ENCODE measurements at regions not wholly inside any gene's neighbourhood (a gene's known extent, or its start where the extent isn't known, plus 50 kb on each side); places are given as distances from the start of the nearest gene placed in this dataset.

DNA sequence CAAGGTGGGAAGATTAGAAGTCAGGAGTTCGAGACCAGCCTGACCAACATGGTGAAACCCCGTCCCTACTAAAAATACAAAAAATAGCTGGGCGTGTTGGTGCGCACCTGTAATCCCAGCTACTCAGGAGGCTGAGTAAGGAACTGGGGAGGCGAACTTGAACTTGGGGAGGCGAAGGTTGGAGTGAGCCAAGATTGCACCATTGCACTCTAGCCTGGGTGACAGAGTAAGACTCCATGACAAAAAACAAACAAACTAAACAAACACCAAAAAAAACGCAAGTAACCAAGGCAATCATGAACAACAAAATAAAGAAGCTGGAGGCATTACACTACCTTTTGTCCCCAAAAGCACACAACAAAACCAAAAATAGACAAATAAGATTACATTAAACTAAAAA lies 547.3 kb upstream of the GBE1 start:
- Histone ChIP-seq H2AFZ (ENCODE audit: low read length) (no peak overlapping the region), H3K4me2 (ENCODE audit: low read length) (no peak overlapping the region), H3K4me1 (ENCODE audit: insufficient read depth, low read length) (peaks cover 15% of the 10 kb centered on the region), H3K36me3 (ENCODE audit: low read depth, low read length) (no peaks in the 10 kb centered on the region), H3F3A (ENCODE audit: low read length, unreplicated experiment) (no peaks in the 10 kb centered on the region), H3K79me2 (ENCODE audit: low read length) (no peaks in the 10 kb centered on the region), H3K27me3 (ENCODE audit: low read length) (no peaks in the 10 kb centered on the region), H3K4me3 (ENCODE audit: low read length) (no peak overlapping the region), H3K9me3 (ENCODE audit: low read length) (no peaks in the 10 kb centered on the region), H3K9ac (ENCODE audit: low read length) (no peak overlapping the region), H3K27ac (ENCODE audit: low read length) (no peak overlapping the region), H3K9me2 (replicated peaks; ENCODE audit: low read length) (no peaks in the 10 kb centered on the region), H4K20me1 (ENCODE audit: low read length) (no peaks in the 10 kb centered on the region)
- TF ChIP-seq EZH2 (IDR thresholded peaks at IDR 0.05; ENCODE audit: low read length, unreplicated experiment) (no peak), EZH2phosphoT487 (IDR thresholded peaks at IDR 0.05; ENCODE audit: borderline replicate concordance, low read length) (no peak)
- TF ChIP-seq, protein P1, sequence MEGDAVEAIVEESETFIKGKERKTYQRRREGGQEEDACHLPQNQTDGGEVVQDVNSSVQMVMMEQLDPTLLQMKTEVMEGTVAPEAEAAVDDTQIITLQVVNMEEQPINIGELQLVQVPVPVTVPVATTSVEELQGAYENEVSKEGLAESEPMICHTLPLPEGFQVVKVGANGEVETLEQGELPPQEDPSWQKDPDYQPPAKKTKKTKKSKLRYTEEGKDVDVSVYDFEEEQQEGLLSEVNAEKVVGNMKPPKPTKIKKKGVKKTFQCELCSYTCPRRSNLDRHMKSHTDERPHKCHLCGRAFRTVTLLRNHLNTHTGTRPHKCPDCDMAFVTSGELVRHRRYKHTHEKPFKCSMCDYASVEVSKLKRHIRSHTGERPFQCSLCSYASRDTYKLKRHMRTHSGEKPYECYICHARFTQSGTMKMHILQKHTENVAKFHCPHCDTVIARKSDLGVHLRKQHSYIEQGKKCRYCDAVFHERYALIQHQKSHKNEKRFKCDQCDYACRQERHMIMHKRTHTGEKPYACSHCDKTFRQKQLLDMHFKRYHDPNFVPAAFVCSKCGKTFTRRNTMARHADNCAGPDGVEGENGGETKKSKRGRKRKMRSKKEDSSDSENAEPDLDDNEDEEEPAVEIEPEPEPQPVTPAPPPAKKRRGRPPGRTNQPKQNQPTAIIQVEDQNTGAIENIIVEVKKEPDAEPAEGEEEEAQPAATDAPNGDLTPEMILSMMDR (conservative IDR thresholded peaks at IDR 0.05; ENCODE audit: low read depth, low read length), result no peak
- intact Hi-C loops (cut with micrococcal nuclease), result no loop called here
- DNase-seq (no peak), ATAC-seq (no peak)
- ChIA-PET CTCF (no interaction called here), POLR2A (ENCODE audit: unreplicated experiment) (no interaction called here)
- BruUV-seq (replicated peaks), result no TSS peak

DNA sequence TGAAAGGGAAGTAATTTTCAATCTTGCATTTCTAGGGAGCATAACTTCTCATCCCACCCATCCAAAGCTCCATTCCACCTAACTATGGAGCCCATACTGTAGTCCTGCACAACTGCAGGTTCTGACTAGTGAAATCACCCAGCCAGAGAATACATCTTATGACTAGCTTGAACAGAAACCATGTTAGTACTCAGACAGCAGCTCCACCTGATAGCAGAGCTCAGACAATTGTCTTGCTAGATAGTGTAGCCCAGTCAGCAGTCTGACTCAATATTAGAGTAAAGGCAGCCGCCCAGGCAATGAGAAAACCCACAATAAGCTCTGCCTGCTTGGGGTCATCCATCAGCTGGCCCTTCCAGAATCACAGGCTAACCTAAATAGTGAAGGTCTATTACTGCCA lies 544.7 kb upstream of the GBE1 start:
- POLR2A ChIA-PET (ENCODE audit: unreplicated experiment), result no interaction called here
- no peak for DNase-seq
- TF ChIP-seq, protein P1 (conservative IDR thresholded peaks at IDR 0.05; ENCODE audit: low read depth, low read length), result no peak
- TF ChIP-seq EZH2 (IDR thresholded peaks at IDR 0.05; ENCODE audit: low read length, unreplicated experiment), result no peak
- TF ChIP-seq EZH2phosphoT487 (IDR thresholded peaks at IDR 0.05; ENCODE audit: borderline replicate concordance, low read length), result no peak

DNA sequence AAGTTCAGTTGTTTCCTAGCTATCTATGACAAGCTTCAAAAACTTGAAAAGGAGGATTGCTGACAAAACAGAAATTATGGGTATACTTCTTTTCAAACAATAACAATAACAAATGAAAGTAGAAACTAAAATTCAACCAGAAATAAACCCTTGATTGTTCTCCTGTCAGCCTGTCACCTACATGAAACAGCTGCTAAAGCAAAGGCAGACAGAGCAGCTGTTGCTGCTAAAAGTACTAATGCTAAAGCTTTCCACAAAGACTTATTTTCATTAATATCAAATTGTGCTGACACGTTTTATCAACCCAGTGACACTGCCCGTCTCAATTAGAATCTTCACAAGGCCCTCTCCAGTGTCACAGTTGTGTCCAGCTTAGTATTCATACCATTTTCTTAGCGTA lies 533.2 kb upstream of the GBE1 start:
- ChIA-PET CTCF (no interaction called here), POLR2A (ENCODE audit: unreplicated experiment) (interaction anchor here (0.7 kb wide), 1 partner anchor 1096 kb away, joined by 3 read pairs; no protein-coding TSS in a partner anchor)
- no peaks in the 10 kb centered on the region for H3K9me2 ChIP-seq (replicated peaks; ENCODE audit: low read length)
- no peak overlapping the region for H3K27ac ChIP-seq (ENCODE audit: low read length)
- H3F3A ChIP-seq (ENCODE audit: low read length, unreplicated experiment), result no peaks in the 10 kb centered on the region
- intact Hi-C loops (cut with micrococcal nuclease), result no loop called here
- DNase-seq (no peak), ATAC-seq (no peak)
- no peak for TF ChIP-seq EZH2phosphoT487 (IDR thresholded peaks at IDR 0.05; ENCODE audit: borderline replicate concordance, low read length)
- TF ChIP-seq, protein P1 (conservative IDR thresholded peaks at IDR 0.05; ENCODE audit: low read depth, low read length), result no peak
- no peak for TF ChIP-seq EZH2 (IDR thresholded peaks at IDR 0.05; ENCODE audit: low read length, unreplicated experiment)
- no peaks in the 10 kb centered on the region for H3K36me3 ChIP-seq (ENCODE audit: low read depth, low read length)
- H3K79me2 ChIP-seq (ENCODE audit: low read length), result no peaks in the 10 kb centered on the region
- H2AFZ ChIP-seq (ENCODE audit: low read length), result no peak overlapping the region
- peaks cover 20% of the 10 kb centered on the region for H3K4me1 ChIP-seq (ENCODE audit: insufficient read depth, low read length)
- no peaks in the 10 kb centered on the region for H3K27me3 ChIP-seq (ENCODE audit: low read length)
- no peaks in the 10 kb centered on the region for H4K20me1 ChIP-seq (ENCODE audit: low read length)
- no peaks in the 10 kb centered on the region for H3K9me3 ChIP-seq (ENCODE audit: low read length)
- BruUV-seq (replicated peaks), result no TSS peak
- H3K9ac ChIP-seq (ENCODE audit: low read length), result no peak overlapping the region
- H3K4me2 ChIP-seq (ENCODE audit: low read length), result peak overlapping the region; percentile 32
- H3K4me3 ChIP-seq (ENCODE audit: low read length), result no peak overlapping the region

More for the DNA sequence above, 544.7 kb upstream of the GBE1 start:
- CTCF ChIA-PET, result no interaction called here
- H3K4me1 ChIP-seq (ENCODE audit: insufficient read depth, low read length), result no peaks in the 10 kb centered on the region
- no peak overlapping the region for H3K4me3 ChIP-seq (ENCODE audit: low read length)
- H3K36me3 ChIP-seq (ENCODE audit: low read depth, low read length), result no peaks in the 10 kb centered on the region
- intact Hi-C loops (cut with micrococcal nuclease), result no loop called here
- H3K27me3 ChIP-seq (ENCODE audit: low read length), result no peaks in the 10 kb centered on the region
- H3F3A ChIP-seq (ENCODE audit: low read length, unreplicated experiment), result no peaks in the 10 kb centered on the region
- no peak overlapping the region for H3K4me2 ChIP-seq (ENCODE audit: low read length)
- no peaks in the 10 kb centered on the region for H3K79me2 ChIP-seq (ENCODE audit: low read length)
- ATAC-seq, result no peak
- no peak overlapping the region for H3K27ac ChIP-seq (ENCODE audit: low read length)
- H3K9me2 ChIP-seq (replicated peaks; ENCODE audit: low read length), result no peaks in the 10 kb centered on the region
- H4K20me1 ChIP-seq (ENCODE audit: low read length), result no peaks in the 10 kb centered on the region
- H3K9ac ChIP-seq (ENCODE audit: low read length), result no peak overlapping the region
- H2AFZ ChIP-seq (ENCODE audit: low read length), result no peak overlapping the region
- H3K9me3 ChIP-seq (ENCODE audit: low read length), result no peaks in the 10 kb centered on the region
- no TSS peak for BruUV-seq (replicated peaks)

Measured in PC-3 (cell line).